NT2/D1 (cell line): ENCODE measurements at regions not wholly inside any gene's neighbourhood (a gene's known extent, or its start where the extent isn't known, plus 50 kb on each side); places are given as distances from the start of the nearest gene placed in this dataset.

Experiments used
- SUZ12 ChIP-seq: IDR thresholded peaks from 2 replicates; pipeline ENCODE4 v1.6.1; 2011; ENCODE audit not compliant: insufficient read length, insufficient read depth; ENCODE audit errors: extremely low read depth
- YY1 ChIP-seq: IDR thresholded peaks from 2 replicates; pipeline ENCODE4 v1.6.1; 2011; ENCODE audit not compliant: insufficient read length, insufficient read depth

DNA sequence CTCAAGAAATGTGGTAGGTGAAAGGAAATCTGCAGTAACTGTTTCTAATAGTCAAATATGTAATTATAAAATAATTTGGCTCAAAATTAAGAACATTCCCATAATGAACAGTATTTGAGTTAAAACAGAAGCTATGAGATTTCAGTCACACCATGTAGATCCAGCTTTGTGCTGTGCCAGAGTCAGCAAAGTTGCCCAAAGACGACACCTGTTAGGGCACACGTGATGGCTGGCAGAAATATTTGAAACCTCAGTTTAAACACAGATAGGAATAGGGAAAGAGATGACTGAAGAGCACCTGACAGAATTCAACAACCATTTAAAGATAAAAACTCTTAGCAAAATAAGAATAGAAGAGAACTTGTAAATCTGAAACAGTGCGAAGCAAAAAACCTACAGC is 129.3 kb downstream of the CD83 start:
- TF ChIP-seq SUZ12 (no peak), YY1 (no peak)
